Endodermal cell (in vitro differentiated cells): ENCODE measurements at regions not wholly inside any gene's neighbourhood (a gene's known extent, or its start where the extent isn't known, plus 50 kb on each side); places are given as distances from the start of the nearest gene placed in this dataset.
"Not testable (repeated sequence)": the region's sequence is repeated elsewhere in the genome, so short reads cannot be mapped to it uniquely, and the experiment has no call there.

Source experiments
- DNase-seq: peaks from one replicate; pipeline ENCODE4 v3.0.0-alpha.2; 2017
- H3K27ac ChIP-seq: 2 replicates; pipeline ENCODE4 v1.5.1; 2013; ENCODE audit warnings: mild to moderate bottlenecking, low read depth, low read length, moderate library complexity
- H3K27me3 ChIP-seq: 2 replicates; pipeline ENCODE4 v1.6.1; 2013; ENCODE audit warnings: mild to moderate bottlenecking, low read length, moderate library complexity; ENCODE audit not compliant: insufficient read depth, control insufficient read depth, poor library complexity, severe bottlenecking
- H3K36me3 ChIP-seq: 2 replicates; pipeline ENCODE4 v1.7.0; 2013; ENCODE audit warnings: mild to moderate bottlenecking, low read length, moderate library complexity; ENCODE audit not compliant: control insufficient read depth, insufficient read depth
- H3K4me1 ChIP-seq: one replicate; pipeline ENCODE4 v1.7.0; 2013; ENCODE audit warnings: low read length; ENCODE audit not compliant: control insufficient read depth, insufficient read depth
- H3K4me3 ChIP-seq: 2 replicates; pipeline ENCODE4 v1.5.1; 2013; ENCODE audit warnings: mild to moderate bottlenecking, low read length, moderate library complexity
- H3K9ac ChIP-seq: 2 replicates; pipeline ENCODE4 v1.6.1; 2013; ENCODE audit warnings: mild to moderate bottlenecking, low read length, moderate library complexity; ENCODE audit not compliant: poor library complexity, severe bottlenecking; ENCODE audit errors: extremely low read depth
- H3K9me3 ChIP-seq: 2 replicates; pipeline ENCODE4 v1.6.1; 2013; ENCODE audit warnings: mild to moderate bottlenecking, low read length, moderate library complexity; ENCODE audit not compliant: control insufficient read depth
- H3K27ac Mint-ChIP-seq: 2 replicates; pipeline ENCODE4 v1.8.0; 2020; ENCODE audit warnings: mixed read lengths
- H3K27me3 Mint-ChIP-seq: 2 replicates; pipeline ENCODE4 v1.8.0; 2021; ENCODE audit warnings: mild to moderate bottlenecking, mixed read lengths; ENCODE audit not compliant: insufficient read depth
- H3K36me3 Mint-ChIP-seq: 2 replicates; pipeline ENCODE4 v1.8.0; 2020; ENCODE audit warnings: low read depth, mixed read lengths
- H3K4me1 Mint-ChIP-seq: 2 replicates; pipeline ENCODE4 v1.8.0; 2020; ENCODE audit warnings: mixed read lengths
- H3K4me3 Mint-ChIP-seq: 2 replicates; pipeline ENCODE4 v1.8.0; 2020; ENCODE audit warnings: mild to moderate bottlenecking, moderate library complexity, mixed read lengths
- H3K9me3 Mint-ChIP-seq: 2 replicates; pipeline ENCODE4 v1.8.0; 2020; ENCODE audit warnings: mild to moderate bottlenecking, mixed read lengths
- CTCF ChIP-seq: fragments of 200-600 bp; sonication (generic); conservative IDR thresholded peaks from 2 replicates; pipeline ENCODE4 v1.5.0; 2021; ENCODE audit warnings: antibody characterized with exemption, mild to moderate bottlenecking
- WGBS, 2 experiments: methylation state at CpG; one replicate each; pipeline versions ENCODE4 v1.1.5 to v1.1.7; 2013; ENCODE audit warnings: missing lambda C conversion rate in 2 of 2, mixed read lengths in 1 of 2; ENCODE audit not compliant: insufficient coverage in 1 of 2, insufficient read length in 1 of 2; 5-methylcytosine and 5-hydroxymethylcytosine counted together

GRCh38 chr16:59463776-59464175, 729.7 kb upstream of the GOT2 start:
- Mint-ChIP-seq H3K4me1 (no peaks in the 10 kb centered on the region), H3K27me3 (no peaks in the 10 kb centered on the region), H3K36me3 (no peaks in the 10 kb centered on the region), H3K27ac (no peak overlapping the region), H3K4me3 (no peak overlapping the region), H3K9me3 (no peaks in the 10 kb centered on the region)
- Histone ChIP-seq H3K4me3 (no peak overlapping the region), H3K27me3 (no peaks in the 10 kb centered on the region), H3K4me1 (no peaks in the 10 kb centered on the region), H3K36me3 (no peaks in the 10 kb centered on the region), H3K9me3 (no peaks in the 10 kb centered on the region), H3K9ac (no peak overlapping the region), H3K27ac (no peak overlapping the region)
- no peak for TF ChIP-seq CTCF
- DNase-seq: no peak

- Mint-ChIP-seq H3K36me3 (no peaks in the 10 kb centered on the region), H3K27me3 (no peaks in the 10 kb centered on the region), H3K27ac (no peak overlapping the region), H3K9me3 (no peaks in the 10 kb centered on the region), H3K4me3 (no peak overlapping the region), H3K4me1 (no peaks in the 10 kb centered on the region)
- Histone ChIP-seq H3K9me3 (no peaks in the 10 kb centered on the region), H3K4me1 (no peaks in the 10 kb centered on the region), H3K4me3 (no peak overlapping the region), H3K9ac (no peak overlapping the region), H3K27ac (no peak overlapping the region), H3K36me3 (no peaks in the 10 kb centered on the region), H3K27me3 (no peaks in the 10 kb centered on the region)
- WGBS, 2 experiments: 94 to 95% methylated on average over 4 to 5 of the region's 5 CpGs
- DNase-seq: no peak
- TF ChIP-seq CTCF: no peak
Observed at GRCh38 chr16:59459806-59460205, 725.7 kb upstream of the GOT2 start.

GRCh38 chr16:59455497-59455896, 721.4 kb upstream of the GOT2 start:
- Mint-ChIP-seq H3K36me3 (no peaks in the 10 kb centered on the region), H3K27me3 (no peaks in the 10 kb centered on the region), H3K9me3 (peaks cover 9% of the 10 kb centered on the region), H3K4me1 (no peaks in the 10 kb centered on the region), H3K27ac (no peak overlapping the region), H3K4me3 (no peak overlapping the region)
- no peak for DNase-seq
- no peaks in the 10 kb centered on the region for H3K27me3 ChIP-seq
- no peak overlapping the region for H3K9ac ChIP-seq
- H3K27ac ChIP-seq: no peak overlapping the region
- H3K4me1 ChIP-seq: no peaks in the 10 kb centered on the region
- WGBS, 2 experiments: 100% methylated on average over 1 of the region's 1 CpG
- no peak overlapping the region for H3K4me3 ChIP-seq
- no peaks in the 10 kb centered on the region for H3K36me3 ChIP-seq
- peaks cover 4% of the 10 kb centered on the region for H3K9me3 ChIP-seq
- no peak for TF ChIP-seq CTCF

- not testable (repeated sequence) for H3K9me3 Mint-ChIP-seq, H3K36me3 ChIP-seq, H3K27ac Mint-ChIP-seq, H3K27ac ChIP-seq, H3K27me3 Mint-ChIP-seq, H3K27me3 ChIP-seq, H3K4me3 Mint-ChIP-seq, H3K4me3 ChIP-seq, H3K36me3 Mint-ChIP-seq, H3K4me1 Mint-ChIP-seq, H3K4me1 ChIP-seq, H3K9me3 ChIP-seq, DNase-seq, H3K9ac ChIP-seq
- 91 to 95% methylated on average over 5 of the region's 5 CpGs for WGBS, 2 experiments
Observed at GRCh38 chr16:59450513-59450912, 716.4 kb upstream of the GOT2 start.
